Activated naive CD4-positive, alpha-beta T cell treated with Interleukin-2 at 50 U/mL for 16 hours (primary cell): ENCODE measurements at regions not wholly inside any gene's neighbourhood (a gene's known extent, or its start where the extent isn't known, plus 50 kb on each side); places are given as distances from the start of the nearest gene placed in this dataset.

Experiments used
- DNase-seq: peaks from one replicate; pipeline ENCODE4 v3.0.0-alpha.2; 2020

DNA sequence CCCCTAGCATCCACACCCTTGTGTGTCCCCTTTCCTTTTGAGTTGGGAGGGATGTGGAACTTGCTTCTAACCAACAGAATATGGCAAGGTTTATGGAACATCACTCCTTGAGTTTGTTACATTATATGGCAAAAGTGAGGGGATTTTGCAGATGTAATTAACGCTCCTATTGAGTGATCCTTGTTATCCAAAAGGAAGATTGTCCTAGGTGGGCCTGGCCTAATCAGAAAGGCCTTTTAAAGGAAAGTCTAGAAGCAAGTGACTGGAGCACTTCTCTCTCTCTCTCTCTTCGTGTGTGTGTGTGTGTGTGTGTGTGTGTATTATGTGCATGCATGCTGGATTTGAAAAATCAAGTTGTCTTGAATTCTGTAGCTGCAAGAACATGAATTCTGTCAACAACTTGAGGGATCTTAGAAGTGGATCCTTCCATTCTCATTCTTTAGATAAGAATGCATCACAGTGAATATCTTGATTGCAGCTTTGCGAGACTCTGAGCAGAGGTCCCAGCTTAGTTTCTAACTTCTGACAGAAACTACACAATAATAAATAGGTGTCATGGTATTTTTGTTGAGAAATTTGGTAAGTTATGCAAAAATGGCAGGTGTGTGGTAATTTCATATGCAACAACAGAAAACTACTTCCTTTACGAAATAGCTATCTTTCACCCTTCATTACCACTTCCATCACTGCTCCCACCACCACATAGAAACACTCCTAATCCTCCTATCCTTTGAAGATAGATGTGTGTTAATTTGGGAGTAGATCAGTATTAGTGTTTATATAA is 360.9 kb upstream of the CBLB start:
- no peak for DNase-seq

DNA sequence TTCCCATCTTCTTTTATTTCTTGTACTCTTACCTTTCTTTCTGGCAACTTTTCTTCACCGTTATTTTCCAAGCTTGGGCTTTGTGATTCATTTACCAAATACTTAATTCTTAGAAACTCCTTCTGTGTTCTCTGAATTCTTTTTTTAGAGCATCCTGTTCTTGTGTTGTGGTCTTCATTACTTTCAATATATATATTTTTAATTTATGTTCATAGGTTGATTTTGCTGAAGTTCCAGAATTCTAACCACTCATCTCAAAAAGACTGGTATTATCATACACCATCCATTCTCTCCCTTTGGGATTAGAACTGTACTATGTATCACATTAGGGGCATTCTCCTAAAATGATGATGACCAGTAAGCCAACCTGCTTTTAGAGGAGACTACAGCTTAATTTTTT is 362.3 kb upstream of the CBLB start:
- no peak for DNase-seq

DNA sequence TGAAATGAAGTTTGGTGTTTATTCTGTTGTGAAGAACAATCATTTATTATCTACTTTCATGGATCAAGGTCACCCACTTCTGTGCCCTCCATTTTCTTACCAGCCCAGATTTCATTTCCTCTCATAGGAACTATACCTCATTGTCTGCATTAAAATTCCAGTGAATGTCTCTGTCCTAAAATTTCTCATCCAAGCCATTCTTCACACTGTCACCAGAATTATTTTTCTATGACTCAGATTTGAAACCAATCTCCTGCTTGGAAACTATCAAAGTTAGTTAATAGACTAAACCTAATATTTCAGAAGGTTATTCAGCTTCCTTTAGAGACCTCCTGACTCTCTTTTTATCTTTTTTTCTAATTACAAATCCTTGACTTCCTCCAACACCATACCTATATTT is 364.1 kb upstream of the CBLB start:
- DNase-seq: no peak

DNA sequence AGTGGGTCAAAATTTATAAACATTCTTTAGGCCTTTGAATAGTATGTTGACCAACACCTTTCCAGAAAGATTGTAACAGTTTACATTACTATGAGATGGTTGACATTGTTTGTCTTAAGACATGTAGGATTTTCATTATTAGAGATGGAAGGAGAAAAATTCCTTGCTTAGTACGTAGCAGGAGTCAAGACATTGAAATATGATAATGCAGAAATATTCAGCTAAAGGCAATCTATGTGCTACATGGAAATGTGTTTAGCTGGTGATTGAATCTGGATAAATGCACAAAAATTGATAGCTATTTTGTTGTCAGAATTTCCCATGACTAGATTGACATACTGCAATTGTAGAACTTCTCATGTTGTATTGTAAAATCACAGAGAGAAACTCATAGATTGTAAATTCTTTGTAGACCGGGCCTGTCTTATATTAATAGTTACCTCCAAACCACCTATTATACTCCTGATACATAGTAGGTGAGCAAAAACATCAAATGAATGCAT is 370.4 kb upstream of the CBLB start:
- DNase-seq: no peak

DNA sequence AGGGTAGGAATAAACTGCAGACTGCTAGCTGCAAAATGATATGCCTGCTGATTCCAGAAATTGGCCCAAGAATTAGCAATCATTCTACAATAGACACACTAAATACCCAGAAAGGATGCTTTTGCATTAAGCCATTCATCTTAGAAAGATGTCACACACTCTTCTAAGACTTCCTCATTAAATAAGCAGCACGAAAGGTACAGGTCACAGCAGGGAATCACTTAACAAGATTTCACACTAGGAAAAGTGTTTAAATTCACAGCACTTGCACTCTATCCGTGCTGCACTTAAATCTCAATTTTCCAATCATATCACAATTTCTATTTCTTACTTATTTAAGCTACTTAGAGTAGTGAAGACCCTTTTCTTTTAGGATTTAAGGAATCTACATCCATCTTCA is 372.8 kb upstream of the CBLB start:
- DNase-seq: no peak

DNA sequence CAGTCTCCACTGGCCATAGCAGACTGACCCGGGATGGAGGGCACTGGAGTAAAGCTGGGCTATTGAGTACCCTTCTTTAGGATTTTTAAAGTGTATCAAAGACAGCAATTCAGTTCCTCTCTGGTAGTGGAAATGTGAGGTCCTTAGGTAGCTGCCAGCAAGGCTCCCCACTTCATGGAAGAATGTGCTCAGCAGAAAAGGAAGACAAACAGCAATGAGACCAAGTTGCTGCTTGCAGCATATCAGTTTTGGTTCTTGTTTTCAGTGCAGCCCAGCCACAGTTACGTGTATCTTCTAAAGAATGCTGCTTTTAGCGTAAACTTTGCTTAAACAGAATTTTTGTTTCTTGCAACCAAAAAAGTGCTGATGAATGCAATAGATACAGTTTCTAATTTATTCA is 374.0 kb upstream of the CBLB start:
- DNase-seq: no peak

DNA sequence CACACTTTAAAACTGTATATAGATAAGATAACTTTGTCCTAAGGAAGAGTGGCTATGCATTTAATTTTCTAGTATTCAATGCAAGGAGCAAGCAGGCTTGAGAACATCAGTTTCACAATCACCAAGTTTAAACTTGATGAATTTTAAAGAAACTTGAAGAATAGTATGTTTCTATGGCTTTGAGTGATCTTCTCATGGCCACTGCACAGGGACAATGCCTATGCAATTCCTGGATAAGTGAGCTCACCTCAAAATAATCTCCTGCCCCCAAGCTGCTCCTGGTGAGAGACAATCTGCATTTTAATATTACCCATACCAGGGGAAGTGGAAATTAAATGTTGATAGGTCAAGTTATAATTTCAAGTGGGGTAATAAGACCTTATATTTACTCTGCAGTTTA is 376.6 kb upstream of the CBLB start:
- no peak for DNase-seq

DNA sequence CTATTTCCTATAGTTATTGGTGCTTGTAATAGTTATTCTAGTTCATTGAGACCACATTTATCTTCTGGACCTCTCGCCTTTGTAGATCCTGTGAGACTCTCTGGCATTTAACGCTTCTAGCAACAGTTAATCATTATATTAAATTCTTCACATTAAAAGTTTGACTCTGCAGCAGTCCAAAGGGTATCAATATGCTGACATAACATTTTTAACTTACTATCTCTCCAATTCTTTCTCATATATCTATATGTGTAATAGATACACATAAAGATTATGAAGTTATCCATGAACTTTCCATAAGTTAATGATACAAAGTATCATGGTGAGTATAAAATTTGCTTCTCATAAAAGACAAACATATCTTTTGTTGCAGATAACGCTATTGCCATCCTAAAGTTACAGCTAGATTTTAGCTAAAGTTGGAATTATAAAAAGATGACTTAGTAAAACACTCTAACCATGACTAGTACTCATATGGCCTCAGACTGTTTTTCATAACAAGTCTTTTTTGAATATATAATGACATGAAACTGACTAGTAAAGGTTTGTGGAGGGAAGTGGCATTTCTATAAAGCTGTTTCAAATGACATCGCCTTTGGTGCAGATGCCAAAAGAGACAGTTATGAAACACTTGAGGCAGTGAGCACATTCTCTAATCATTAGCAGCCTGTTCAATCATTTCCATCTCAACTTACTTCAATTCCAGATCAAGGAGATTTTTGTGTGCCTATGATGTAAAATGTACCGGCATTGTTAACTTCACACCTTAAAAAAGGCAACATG is 379.3 kb upstream of the CBLB start:
- no peak for DNase-seq

DNA sequence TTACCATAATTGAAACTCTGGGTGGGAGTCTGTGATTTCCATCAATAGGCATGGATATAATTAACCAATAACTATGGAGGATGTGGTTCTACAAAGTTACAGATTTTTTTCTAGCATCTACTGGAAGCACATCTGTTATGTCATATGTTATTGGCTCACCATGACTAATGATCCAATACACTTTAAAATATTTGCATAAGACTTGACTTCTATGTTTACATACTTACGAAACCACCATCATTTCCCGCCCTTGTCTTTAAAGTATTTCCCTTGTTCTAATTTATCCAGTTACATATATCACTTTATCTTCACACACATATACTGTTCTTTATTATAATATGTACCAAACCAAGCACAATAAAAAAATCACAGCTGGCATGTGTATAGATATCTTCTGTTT is 380.3 kb upstream of the CBLB start:
- DNase-seq: no peak

DNA sequence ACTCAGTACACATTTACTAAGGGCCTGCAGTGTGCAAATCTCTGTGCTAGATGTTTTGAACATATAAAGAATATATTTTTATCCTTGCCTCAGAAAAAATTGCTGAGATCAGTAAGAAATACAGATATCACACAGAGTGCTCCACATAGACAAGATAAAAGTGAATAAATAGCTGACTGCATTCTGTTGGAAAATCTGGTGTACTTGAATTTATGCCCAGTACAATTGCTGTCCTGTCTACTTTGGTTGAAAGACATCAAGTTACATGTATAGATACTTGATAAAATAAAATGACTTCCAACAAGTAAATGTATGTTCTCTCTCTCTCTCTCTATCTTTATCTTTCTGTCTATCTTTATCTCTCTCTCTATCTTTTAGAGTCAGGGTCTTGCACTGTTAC is 381.2 kb upstream of the CBLB start:
- no peak for DNase-seq

DNA sequence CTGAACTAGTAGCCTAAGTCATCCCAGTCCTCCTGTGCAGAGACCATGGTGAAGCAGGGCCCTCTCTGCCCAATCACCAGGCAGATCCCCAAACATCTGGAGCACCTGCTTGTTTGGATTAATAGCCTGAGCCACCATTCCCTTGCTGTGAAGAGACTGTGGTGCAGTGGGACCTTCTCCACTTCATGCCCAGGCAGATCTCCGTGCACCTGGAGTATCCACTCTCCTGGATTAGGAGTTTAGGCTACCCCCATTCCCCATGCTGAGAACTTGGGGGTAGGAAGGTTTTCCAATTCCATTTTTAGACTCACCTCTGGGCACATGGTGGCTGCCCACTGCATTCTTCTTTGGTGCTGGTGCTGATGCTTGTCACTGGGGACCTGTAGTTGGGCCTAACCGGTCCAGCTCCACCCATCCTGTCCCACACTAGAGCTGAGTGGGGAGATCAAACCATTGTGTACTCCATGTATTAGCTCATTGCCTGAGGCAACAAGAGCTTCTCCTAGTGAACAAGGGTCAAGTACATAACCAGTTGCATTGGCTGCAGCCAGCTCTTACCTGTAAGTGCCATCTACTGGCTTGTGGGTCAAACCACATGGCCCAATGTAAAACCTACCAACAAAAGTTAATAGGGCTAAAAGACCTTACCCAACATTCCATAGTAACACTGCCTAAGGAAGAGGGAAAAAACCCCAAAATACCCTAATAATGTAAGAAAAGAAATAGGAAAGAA is 382.5 kb upstream of the CBLB start:
- DNase-seq: no peak

DNA sequence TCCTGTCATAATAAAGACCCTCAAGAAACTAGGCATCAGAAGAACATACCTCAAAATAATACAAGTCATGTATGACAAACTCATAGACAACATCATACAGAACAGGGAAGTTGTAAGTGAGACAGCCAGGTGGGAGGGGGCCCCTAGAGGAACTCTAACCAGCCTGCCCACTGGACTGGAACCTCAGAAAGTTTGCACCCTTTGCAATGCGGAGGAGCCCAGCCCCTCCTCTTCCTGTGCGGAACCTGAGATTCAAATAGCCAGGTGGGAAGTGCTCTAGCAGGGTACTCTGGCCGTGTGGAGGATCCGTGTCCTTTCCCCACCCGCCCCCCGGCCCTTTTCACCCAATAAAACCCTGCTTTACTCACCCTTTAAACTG is 387.0 kb upstream of the CBLB start:
- DNase-seq: no peak

DNA sequence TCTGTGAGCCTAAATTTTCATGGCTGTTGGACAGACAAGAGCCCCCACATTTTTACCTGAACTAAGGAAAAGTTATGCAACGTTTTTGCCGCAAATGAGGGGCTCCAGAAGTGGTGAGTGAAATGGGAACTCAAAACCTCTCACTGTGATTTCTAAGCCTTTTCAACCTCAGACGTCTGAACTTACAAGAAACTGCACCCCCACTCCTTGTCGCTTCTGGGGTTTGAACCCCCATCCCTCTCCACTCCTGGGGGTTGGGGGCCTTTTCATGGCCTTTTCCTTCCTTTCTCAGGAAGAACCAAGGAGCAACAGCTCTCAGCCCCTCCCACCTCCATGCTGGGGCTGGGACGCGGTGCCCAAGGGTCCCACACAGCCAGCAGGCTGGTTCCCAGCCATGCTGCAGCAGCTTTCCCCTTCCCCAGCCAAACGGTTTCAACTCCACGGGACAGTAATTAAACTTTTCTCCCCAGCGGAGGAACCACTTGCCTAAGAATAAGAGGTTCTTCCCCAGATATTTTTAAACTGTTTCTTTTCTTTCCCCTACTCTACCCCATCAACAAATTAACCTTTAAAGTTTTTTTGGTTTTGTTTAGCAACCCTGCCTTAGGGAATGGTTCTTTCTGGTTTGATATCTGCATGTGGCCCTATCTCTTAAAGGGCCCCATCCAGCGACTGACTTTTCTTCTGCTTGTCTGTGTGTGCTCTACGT is 387.6 kb upstream of the CBLB start:
- no peak for DNase-seq

DNA sequence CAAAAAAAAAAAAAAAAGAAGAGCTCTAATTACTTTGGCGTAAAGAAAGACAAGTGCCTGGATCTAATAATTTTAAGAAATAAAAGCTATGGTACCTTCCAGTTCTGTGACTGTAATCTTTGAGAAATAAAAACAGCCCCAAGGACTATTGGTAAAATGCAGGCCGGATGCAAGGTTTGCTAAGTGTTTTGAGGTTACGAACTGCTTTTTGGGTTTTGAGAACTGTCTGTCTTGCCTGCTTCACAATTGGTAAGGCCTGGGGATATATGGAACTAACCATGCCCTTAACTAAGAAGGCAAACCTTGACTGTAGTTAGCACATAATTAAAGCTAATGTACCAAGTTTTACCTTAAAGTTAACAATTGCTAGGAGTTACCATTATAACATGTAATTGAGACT is 388.4 kb upstream of the CBLB start:
- DNase-seq: no peak

DNA sequence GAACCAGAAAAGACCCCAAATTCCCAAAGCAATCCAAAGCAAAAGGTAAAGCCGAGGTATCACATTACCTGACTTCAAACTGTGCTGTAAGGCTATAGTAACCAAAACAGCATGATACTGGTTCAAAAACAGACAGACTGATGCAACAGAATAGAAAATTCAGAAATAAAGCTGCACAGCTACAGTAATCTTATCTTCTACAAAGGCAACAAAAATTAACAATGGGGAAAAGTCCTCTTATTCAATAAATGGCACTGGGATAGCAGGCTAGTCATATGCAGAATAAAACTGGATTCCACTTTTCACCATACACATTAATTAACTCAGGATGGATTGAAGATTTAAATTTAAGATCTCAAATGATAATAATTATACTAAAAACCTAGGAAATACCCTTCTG is 392.6 kb upstream of the CBLB start:
- no peak for DNase-seq

DNA sequence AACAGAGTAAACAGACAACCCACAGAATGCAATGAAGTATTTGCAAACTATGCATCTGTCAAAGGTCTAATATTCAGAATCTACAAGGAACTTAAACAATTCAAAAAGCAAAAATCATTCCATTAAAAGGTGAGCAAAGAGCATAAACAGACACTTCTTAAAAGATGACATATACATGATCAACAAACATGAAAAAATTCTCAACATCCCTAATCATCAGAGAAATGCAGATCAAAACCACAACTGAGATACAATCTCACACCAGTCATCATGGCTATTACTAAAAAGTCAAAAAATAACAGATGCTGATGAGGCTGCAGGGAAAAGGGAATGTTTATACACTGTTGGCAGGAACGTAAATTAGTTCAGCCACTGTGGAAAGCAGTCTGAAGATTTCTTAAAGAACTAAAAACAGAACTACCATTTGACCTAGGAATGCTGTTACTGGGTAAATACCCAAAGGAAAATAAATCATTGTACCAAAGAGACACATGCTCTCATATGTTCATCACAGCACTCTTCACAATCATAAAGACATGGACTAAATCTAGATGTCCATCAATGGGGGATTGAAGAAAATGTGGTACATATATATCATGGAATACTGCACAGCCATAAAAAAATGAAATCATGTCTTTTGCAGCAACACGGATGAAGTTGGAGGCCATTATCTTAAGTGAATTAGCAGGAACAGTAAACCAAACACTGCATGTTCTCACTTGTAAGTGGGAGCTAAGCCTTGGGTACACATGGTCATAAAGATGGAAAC is 393.3 kb upstream of the CBLB start:
- DNase-seq: no peak

DNA sequence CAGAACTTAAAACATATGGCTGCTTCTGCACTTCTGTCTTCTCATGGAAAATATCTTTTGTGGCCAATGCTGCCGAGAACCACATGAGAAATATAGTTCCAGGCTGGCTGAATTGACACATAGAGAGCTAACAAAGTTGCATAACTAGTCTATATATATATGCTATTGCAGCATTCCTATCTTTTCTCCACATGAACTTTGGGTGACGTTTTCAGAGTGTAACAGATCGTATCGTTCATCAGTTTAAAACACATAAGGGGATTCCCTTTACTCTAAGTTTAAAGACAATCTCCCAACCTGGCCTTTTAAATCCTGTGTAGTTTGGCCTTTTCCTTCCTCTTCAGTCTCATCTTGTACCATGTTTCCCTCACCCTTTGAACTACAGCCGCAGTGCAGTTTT is 394.2 kb upstream of the CBLB start:
- DNase-seq: no peak

DNA sequence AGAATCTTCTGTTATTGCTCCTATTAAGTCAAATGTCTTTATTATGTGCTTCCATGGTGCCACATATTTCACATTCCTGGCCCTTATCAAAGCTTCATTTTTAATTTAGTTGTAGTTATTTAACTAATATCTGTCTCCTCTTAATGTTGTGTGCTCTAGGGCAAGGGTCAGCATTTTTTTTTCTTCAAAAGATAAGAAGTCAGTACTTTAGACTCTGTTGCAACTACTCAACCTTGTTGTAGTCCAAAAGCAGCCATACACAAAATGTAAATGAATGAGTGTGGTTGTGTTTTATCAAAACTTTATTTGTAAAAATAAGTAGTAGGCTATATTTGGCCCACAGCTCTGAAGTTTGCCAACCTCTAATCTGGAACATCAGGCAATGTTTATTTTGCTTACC is 394.7 kb upstream of the CBLB start:
- no peak for DNase-seq

DNA sequence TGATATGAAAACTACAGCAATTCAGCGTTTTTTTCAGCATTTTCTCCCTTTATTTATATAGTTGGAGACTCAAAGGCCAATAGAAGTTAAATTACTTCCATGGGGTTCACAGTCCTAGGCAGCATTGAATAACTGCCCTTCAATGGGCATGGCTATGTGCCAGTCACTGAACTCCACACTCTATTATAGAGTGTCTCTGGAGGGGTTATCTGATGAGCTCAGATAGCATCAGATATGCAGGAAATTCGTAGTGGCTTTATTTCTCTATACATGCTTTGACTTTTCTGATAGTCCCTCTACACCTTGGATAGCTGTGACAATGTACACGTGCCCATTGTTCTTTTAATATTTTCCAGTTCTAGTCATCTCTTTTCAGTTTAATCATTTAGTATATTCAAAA is 396.9 kb upstream of the CBLB start:
- DNase-seq: no peak

DNA sequence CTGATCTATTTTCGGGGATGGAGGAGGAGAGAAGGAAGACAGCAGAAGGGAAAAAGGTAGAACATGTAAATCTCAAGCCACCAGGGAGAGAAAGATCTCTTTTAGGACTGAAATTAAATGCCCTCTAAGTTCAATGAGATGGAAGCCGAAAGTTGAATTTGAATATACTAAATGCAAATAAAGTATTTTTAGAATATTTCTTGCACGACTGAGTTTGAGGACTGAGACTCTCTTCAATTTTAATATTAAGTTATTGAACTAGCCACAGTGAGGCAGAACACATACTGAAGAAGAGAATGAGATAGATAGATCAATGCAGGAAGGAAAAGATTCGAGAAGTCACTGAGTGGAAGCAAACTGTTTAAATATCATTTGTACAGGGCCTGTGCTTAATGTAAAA is 399.9 kb upstream of the CBLB start:
- no peak for DNase-seq

DNA sequence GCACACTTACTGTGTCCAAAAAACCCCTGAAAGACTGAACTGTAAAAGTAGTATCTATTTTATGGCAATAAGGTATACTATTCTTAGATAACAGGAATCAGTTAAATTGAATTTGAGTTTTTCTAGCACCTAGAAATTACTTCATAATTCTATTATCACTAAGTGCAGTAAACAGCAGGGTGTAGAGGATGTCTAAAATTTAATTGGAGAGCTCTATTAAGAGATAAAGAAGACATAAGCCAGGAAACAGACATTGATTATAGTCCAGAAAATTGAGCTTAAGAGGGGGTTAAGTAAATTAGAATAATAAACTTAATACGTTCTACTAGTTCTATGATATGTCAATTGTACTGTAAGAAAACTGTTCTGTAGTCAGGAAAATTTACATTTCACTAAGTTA is 403.5 kb upstream of the CBLB start:
- no peak for DNase-seq

DNA sequence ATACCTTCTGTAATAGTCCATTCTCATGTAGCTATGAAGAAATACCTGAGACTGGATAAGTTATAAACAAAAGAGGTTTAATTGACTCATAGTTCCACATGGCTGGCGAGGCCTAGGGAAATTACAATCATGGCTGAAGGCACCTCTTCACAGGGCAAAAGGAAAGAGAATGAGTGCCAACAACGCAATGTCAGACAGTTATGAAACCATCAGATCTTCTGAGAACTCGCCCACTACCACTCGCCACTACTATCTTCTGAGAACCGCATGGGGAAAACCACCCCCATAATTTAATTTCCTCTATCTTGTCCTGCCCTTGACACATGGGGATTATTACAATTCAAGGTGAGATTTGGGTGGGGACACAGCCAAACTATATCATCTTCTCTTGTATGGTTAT is 406.8 kb upstream of the CBLB start:
- no peak for DNase-seq
